Spleen (tissue), 11 donors: ENCODE measurements at regions not wholly inside any gene's neighbourhood (a gene's known extent, or its start where the extent isn't known, plus 50 kb on each side); places are given as distances from the start of the nearest gene placed in this dataset.

ENCODE experiments used
- DNase-seq: peaks from one replicate; pipeline ENCODE4 v3.0.0-alpha.2; 2020
- H3K27ac ChIP-seq, 8 donors: fragments of 200-600 bp; sonication (generic) in 7 of 8; 1 replicate in 4 of 8; 2 replicates in 4 of 8; pipeline versions ENCODE4 v1.5.0 to v1.8.0; 2016 to 2021; ENCODE audit warnings: inconsistent platforms in 4 of 8, mild to moderate bottlenecking in 4 of 8, moderate library complexity in 1 of 8
- H3K27me3 ChIP-seq, 7 donors: fragments of 200-600 bp; sonication (generic) in 6 of 7; replicated peaks in 1 of 7; 1 replicate in 4 of 7; 2 replicates in 3 of 7; pipeline versions ENCODE4 v1.5.0 to v1.8.0; 2016 to 2021; ENCODE audit warnings: inconsistent platforms in 3 of 7, mild to moderate bottlenecking in 1 of 7
- H3K36me3 ChIP-seq, 6 donors: fragments of 200-600 bp; sonication (generic) in 5 of 6; 1 replicate in 4 of 6; 2 replicates in 2 of 6; pipeline versions ENCODE4 v1.5.0 to v1.8.0; 2016 to 2021; ENCODE audit warnings: inconsistent platforms in 2 of 6
- H3K4me1 ChIP-seq, 6 donors: fragments of 200-600 bp; sonication (generic) in 5 of 6; 1 replicate in 3 of 6; 2 replicates in 3 of 6; pipeline versions ENCODE4 v1.5.0 to v1.8.0; 2016 to 2021; ENCODE audit warnings: inconsistent platforms in 3 of 6
- H3K4me3 ChIP-seq, 8 donors: fragments of 200-600 bp; sonication (generic) in 7 of 8; 1 replicate in 4 of 8; 2 replicates in 4 of 8; pipeline versions ENCODE4 v1.5.0 to v1.8.0; 2016 to 2021; ENCODE audit warnings: inconsistent platforms in 4 of 8, mild to moderate bottlenecking in 4 of 8, moderate library complexity in 2 of 8
- H3K9me3 ChIP-seq, 8 donors: fragments of 200-600 bp; sonication (generic) in 7 of 8; 1 replicate in 4 of 8; 2 replicates in 4 of 8; pipeline versions ENCODE4 v1.5.0 to v1.8.0; 2016 to 2021; ENCODE audit warnings: inconsistent platforms in 4 of 8
- POLR2A ChIP-seq, 3 donors: fragments of 450-650 bp; IDR thresholded peaks; one replicate each; pipeline ENCODE4 v1.5.1; 2017; ENCODE audit warnings: antibody characterized with exemption in 3 of 3, mild to moderate bottlenecking in 1 of 3
- POLR2AphosphoS5 ChIP-seq, 3 donors: sonication (generic); formaldehyde crosslinking; IDR thresholded peaks; one replicate each; pipeline ENCODE4 v1.5.1; 2017; ENCODE audit warnings: antibody characterized with exemption in 3 of 3
- WGBS, 5 donors: extraction: QIAGEN DNeasy Blood & Tissue Kit in 3 of 5; methylation state at CpG; one replicate each; pipeline versions ENCODE4 v1.1.5 to v1.1.7; 2013 to 2018; 5-methylcytosine and 5-hydroxymethylcytosine counted together
- intact Hi-C: fragments of 100-400 bp; cut with DNase I; formaldehyde crosslinking; loops from one replicate; pipeline ENCODE4 v1.15.0; 2023; ENCODE audit warnings: low total_unique reads
- TF ChIP-seq, protein P1 (sequence below), 11 experiments: fragments of 200-600 bp in 7 of 11; fragments of 450-650 bp in 4 of 11; sonication (generic) in 4 of 11; IDR thresholded peaks in 8 of 11; conservative IDR thresholded peaks in 3 of 11; 1 replicate in 7 of 11; 2 replicates in 4 of 11; pipeline versions ENCODE4 v1.4.0 to v1.8.0; 2016 to 2021; ENCODE audit warnings: antibody characterized with exemption in 11 of 11, inconsistent platforms in 4 of 11, mild to moderate bottlenecking in 1 of 11
- donor health status: healthy with polysubstance abuse.
- donor health status: DM: no; HTN: no; CAD: no; lungs with moderate emphysema.
- donor health status: DM: no; HTN: no; CAD: no.
- donor health status: Bipolar disorder and iron deficiency.
- donor health status: healthy.
- donor health status: DM: no; HTN: no; CAD: no.
- donor health status: DM: yes; HTN: yes; CAD: no.

- no peak for TF ChIP-seq POLR2AphosphoS5 (IDR thresholded peaks at IDR 0.05)
- TF ChIP-seq POLR2A (IDR thresholded peaks at IDR 0.05) = no peak
- TF ChIP-seq, protein P1, sequence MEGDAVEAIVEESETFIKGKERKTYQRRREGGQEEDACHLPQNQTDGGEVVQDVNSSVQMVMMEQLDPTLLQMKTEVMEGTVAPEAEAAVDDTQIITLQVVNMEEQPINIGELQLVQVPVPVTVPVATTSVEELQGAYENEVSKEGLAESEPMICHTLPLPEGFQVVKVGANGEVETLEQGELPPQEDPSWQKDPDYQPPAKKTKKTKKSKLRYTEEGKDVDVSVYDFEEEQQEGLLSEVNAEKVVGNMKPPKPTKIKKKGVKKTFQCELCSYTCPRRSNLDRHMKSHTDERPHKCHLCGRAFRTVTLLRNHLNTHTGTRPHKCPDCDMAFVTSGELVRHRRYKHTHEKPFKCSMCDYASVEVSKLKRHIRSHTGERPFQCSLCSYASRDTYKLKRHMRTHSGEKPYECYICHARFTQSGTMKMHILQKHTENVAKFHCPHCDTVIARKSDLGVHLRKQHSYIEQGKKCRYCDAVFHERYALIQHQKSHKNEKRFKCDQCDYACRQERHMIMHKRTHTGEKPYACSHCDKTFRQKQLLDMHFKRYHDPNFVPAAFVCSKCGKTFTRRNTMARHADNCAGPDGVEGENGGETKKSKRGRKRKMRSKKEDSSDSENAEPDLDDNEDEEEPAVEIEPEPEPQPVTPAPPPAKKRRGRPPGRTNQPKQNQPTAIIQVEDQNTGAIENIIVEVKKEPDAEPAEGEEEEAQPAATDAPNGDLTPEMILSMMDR (IDR thresholded peaks at IDR 0.05 in 8 of 11, conservative IDR thresholded peaks at IDR 0.05 in 3 of 11) = no peak
- DNase-seq = no peak
- Histone ChIP-seq H3K27me3 (peaks cover 0 to 56% (median 5%) of the 10 kb centered on the region in 7 donors), H3K4me3 (no peak overlapping the region), H3K4me1 (peaks cover 0 to 8% (median 0%) of the 10 kb centered on the region in 6 donors), H3K36me3 (no peaks in the 10 kb centered on the region), H3K27ac (no peak overlapping the region), H3K9me3 (no peaks in the 10 kb centered on the region)
- intact Hi-C loops = no loop called here
- 27 to 30% (median 28%) methylated on average over 4 of the region's 4 CpGs for WGBS, 5 donors
These were observed 294.6 kb downstream of the MIAT start for GRCh38 chr22:26952004-26952403.

DNA sequence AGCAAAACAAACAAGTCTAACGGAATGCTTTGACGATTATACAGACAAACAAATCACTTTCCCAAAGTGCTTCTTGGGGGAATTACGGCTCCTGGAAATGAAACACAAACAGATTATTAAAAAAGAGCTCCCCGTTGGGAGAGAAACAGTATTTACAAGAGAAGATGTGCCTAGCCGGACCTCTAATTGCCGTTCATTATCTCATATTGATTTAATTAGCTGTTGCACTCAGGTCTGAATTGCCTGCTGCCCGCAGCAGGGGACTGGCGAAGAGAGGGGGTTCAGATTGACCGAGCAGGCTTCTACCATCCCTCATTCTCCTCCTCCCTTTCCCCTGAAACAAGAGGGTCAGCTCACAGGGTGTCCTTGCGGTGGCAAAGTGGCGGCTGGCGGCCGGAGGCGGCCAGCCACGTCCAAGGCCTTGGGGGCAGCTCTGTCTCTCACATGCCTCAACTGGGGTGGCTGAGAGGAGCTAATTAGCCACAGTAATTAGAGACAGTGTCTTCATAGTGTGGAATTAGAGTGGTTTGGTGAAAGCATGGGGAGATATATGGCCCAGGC is 295.1 kb downstream of the MIAT start:
- H3K27ac ChIP-seq = no peak overlapping the region
- H3K36me3 ChIP-seq = no peaks in the 10 kb centered on the region
- WGBS, 5 donors = 15 to 31% (median 18%) methylated on average over 15 of the region's 15 CpGs
- DNase-seq = no peak
- intact Hi-C loops = no loop called here
- H3K4me1 ChIP-seq = peaks cover 0 to 8% (median 0%) of the 10 kb centered on the region in 6 donors
- TF ChIP-seq POLR2A (IDR thresholded peaks at IDR 0.05) (no peak), POLR2AphosphoS5 (IDR thresholded peaks at IDR 0.05) (no peak)
- TF ChIP-seq, protein P1 (IDR thresholded peaks at IDR 0.05 in 8 of 11, conservative IDR thresholded peaks at IDR 0.05 in 3 of 11) = no peak
- H3K9me3 ChIP-seq = no peaks in the 10 kb centered on the region
- peaks cover 0 to 56% (median 5%) of the 10 kb centered on the region in 7 donors for H3K27me3 ChIP-seq
- no peak overlapping the region for H3K4me3 ChIP-seq

DNA sequence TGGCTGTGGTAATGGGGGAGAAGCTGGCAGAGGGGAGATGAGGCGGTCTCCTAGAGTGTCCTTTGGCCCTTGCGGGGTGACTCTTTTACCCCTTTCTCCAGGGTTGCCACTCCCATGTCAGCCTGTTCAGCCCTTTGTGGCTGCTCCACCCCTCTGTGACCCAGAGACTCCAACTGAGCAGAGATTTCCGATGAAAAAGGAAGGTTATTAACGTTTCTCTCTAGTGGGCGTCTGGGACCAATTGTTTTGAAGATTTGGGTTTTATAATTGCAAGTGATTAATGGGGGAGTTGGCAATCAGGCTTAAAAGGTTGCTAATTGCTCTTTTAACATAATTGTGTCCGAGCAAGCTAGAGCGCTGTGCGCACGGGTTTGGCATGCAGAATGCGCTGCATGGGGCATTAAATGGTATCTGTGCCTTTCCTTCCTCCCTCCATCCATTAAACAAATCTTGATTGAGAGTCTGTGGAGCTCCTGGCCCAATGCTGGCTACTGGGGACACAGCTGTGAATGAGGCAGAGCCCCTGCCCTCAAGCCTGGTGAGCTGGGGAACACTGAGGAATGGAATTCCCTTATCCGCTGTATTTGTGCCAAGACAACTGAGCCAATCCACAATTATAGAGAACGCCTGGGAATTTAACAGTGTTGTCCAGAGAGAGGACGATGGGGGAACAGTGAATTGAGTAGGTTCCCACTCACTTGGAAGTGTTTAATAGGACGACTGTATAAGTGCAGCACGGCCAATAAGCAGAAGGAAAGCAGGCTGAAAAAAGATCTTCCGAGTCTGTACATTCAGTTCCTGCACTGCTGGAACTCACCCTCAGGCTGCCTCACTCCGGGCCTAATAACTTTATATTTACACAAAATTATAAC is 295.9 kb downstream of the MIAT start:
- intact Hi-C loops = no loop called here
- no peak for DNase-seq

More for the DNA sequence above, 295.9 kb downstream of the MIAT start:
- Histone ChIP-seq H3K27ac (no peak overlapping the region), H3K9me3 (no peaks in the 10 kb centered on the region), H3K27me3 (peaks cover 0 to 56% (median 5%) of the 10 kb centered on the region in 7 donors), H3K36me3 (no peaks in the 10 kb centered on the region), H3K4me3 (no peak overlapping the region), H3K4me1 (peaks cover 0 to 8% (median 0%) of the 10 kb centered on the region in 6 donors)
- 22 to 37% (median 33%) methylated on average over 17 of the region's 17 CpGs for WGBS, 5 donors
- TF ChIP-seq POLR2AphosphoS5 (IDR thresholded peaks at IDR 0.05) = no peak
- TF ChIP-seq, protein P1 (IDR thresholded peaks at IDR 0.05 in 8 of 11, conservative IDR thresholded peaks at IDR 0.05 in 3 of 11) = no peak
- TF ChIP-seq POLR2A (IDR thresholded peaks at IDR 0.05) = no peak
